Fibroblast of the aortic adventitia (primary cell): ENCODE measurements at regions not wholly inside any gene's neighbourhood (a gene's known extent, or its start where the extent isn't known, plus 50 kb on each side); places are given as distances from the start of the nearest gene placed in this dataset.

Experiments
- DNase-seq: peaks from one replicate; pipeline ENCODE4 v3.0.0-alpha.2; 2010; ENCODE audit warnings: low read depth
- H3K4me3 ChIP-seq: 2 replicates; pipeline ENCODE4 v1.5.1; 2011; ENCODE audit warnings: low read depth, mild to moderate bottlenecking, control low read depth, low read length, moderate library complexity
- TF ChIP-seq, protein P1 (sequence below): IDR thresholded peaks from 2 replicates; pipeline ENCODE4 v1.5.1; 2011; ENCODE audit warnings: mild to moderate bottlenecking, low read length, control low read depth, inconsistent platforms; ENCODE audit not compliant: insufficient read depth

DNA sequence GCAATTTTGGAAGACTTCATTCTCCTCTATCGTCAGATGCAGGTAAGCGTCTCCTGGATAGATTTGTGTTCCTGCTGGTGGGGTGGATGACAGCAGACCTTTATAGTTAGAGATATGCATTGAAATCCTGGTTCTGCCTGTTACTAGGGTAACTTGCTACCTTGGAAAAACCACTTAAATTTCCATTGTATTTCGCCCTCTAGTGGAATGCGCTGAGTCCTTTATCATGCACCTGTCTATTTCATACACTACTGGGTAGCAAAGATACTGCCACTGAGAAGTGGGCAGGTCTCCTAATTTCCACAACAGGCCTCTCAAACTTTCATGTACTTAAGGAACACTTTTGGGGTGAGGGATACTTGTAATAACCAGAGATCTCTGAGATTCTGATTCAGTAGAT lies 209.5 kb upstream of the SUCLG2 start:
- no peak overlapping the region for H3K4me3 ChIP-seq
- peak; percentile 15 for DNase-seq
- TF ChIP-seq, protein P1, sequence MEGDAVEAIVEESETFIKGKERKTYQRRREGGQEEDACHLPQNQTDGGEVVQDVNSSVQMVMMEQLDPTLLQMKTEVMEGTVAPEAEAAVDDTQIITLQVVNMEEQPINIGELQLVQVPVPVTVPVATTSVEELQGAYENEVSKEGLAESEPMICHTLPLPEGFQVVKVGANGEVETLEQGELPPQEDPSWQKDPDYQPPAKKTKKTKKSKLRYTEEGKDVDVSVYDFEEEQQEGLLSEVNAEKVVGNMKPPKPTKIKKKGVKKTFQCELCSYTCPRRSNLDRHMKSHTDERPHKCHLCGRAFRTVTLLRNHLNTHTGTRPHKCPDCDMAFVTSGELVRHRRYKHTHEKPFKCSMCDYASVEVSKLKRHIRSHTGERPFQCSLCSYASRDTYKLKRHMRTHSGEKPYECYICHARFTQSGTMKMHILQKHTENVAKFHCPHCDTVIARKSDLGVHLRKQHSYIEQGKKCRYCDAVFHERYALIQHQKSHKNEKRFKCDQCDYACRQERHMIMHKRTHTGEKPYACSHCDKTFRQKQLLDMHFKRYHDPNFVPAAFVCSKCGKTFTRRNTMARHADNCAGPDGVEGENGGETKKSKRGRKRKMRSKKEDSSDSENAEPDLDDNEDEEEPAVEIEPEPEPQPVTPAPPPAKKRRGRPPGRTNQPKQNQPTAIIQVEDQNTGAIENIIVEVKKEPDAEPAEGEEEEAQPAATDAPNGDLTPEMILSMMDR: peak; percentile 8

DNA sequence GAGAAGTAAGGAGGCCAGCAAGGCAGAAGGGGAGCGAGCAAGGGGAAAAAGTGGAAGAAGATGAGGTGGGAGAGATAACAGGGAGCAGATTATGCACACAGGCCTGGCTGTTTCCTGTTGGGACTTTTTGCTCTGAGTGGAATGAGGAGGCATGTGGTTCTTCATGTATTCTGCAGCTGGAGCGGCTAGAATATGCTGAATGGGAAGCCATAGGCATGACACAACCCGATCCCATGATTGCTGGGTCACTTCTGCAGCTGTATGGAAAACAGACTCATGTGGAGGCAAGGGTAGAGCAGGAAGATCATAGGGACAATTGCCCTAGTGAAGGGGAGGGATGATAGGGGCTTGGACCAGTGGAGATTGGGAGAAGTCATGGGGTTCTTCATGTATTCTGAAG lies 206.0 kb upstream of the SUCLG2 start:
- no peak for DNase-seq
- no peak overlapping the region for H3K4me3 ChIP-seq
- TF ChIP-seq, protein P1: no peak

DNA sequence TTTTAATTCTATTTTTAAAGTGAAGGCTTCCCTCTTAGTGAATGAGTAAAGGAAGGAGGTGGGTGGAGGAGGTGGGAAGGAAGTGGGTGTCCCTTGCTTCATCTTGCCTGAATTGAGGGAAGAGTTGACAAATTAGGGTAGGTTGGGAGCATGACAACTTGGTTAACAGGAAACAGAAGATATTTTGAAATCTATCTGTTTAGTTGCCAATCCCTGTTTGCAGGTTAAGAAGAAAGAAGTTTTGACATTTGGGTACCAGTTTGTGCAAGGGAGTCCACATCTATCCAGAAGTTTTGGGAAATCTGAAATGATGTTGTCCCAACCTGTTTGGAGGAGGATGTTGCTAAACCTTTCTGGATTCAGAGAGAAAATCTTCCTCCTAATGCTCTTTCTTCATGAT lies 204.1 kb upstream of the SUCLG2 start:
- no peak for DNase-seq
- TF ChIP-seq, protein P1: no peak
- no peak overlapping the region for H3K4me3 ChIP-seq

DNA sequence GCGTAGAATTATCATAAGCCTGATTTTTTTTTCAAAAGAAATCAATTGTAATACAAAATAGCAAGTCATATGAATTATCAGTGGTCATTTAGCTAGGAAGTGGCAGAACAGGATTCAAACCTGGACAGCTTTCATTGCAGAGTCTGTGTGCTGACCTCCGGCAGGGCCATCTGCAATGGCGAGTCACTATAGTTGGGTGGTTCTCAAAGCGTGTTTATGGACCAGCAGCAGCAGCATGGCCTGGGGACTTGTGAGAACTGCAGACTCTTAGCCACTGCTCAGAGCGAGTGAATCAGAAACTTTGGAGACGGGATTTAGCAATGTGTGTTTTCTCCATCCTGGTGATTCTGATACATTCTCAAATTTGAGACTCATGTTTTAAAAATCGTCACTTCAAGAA lies 202.3 kb upstream of the SUCLG2 start:
- TF ChIP-seq, protein P1: no peak
- no peak for DNase-seq
- H3K4me3 ChIP-seq: no peak overlapping the region

DNA sequence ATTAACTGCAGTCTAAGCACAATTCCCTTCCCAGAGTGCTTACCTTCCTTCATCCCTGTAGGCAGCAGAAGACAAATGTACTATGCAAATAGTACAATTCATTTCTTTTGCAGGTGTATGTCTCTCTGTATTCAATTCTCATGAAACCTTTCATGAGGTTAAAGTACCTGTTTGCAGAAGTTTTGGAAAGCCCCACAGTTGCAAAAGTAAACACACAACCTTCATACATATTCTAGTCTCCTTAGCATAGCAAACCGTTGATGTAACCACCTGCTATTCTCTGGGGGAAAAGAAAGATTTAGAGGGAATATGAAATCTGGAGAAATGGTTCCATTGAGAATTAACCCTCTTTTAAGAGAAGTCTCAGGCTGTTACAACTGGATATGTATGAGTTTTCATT lies 200.3 kb upstream of the SUCLG2 start:
- DNase-seq: no peak
- H3K4me3 ChIP-seq: no peak overlapping the region
- TF ChIP-seq, protein P1: no peak

DNA sequence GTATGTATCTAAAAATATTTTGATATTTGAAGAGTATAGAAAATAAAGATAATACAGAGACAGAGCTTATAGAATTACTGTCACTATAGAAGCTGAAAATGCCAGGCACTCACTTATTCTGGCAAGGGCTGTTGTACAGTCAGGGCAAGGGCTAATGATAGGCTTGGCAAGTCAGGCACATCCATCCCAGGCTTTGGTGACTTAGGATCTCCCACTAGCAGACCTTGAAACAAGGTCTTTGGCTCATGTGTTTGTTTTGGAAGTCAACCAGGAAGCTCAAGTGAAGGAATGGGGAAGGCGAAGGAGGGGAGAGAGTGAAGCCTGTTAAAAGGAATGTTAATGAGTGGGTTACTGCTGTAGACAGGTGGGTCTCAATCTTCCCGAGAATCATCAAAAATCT lies 199.1 kb upstream of the SUCLG2 start:
- no peak for DNase-seq
- TF ChIP-seq, protein P1: no peak
- no peak overlapping the region for H3K4me3 ChIP-seq

DNA sequence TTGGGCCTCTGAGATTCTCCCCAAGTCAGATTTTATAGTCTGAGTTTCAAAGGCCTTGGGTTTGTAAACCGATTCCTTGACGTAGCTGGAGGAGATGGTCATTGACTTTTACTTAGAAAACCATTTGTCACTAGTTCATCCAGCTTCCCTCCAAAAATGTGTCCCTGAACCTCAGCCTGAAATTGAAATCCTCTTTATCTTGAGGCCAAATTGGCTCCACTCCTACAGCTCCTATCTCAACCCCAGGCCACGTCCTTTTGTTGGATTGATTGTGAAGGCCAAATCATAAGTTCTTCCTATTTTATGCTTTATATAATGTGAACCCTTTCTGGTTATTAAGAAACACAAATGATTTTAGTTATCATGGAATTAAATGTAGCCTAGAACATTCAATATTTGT lies 193.9 kb upstream of the SUCLG2 start:
- TF ChIP-seq, protein P1: no peak
- DNase-seq: no peak
- no peak overlapping the region for H3K4me3 ChIP-seq
